HFFc6 (cell line): ENCODE measurements at regions not wholly inside any gene's neighbourhood (a gene's known extent, or its start where the extent isn't known, plus 50 kb on each side); places are given as distances from the start of the nearest gene placed in this dataset.
"Not testable (repeated sequence)": the region's sequence is repeated elsewhere in the genome, so short reads cannot be mapped to it uniquely, and the experiment has no call there.

Experiments used
- DNase-seq: peaks from one replicate; pipeline ENCODE4 v3.0.0-alpha.2; 2018
- H3K27ac Mint-ChIP-seq: 2 replicates; pipeline ENCODE4 v1.8.0; 2020; ENCODE audit warnings: mild to moderate bottlenecking, mixed read lengths
- H3K27me3 Mint-ChIP-seq: 2 replicates; pipeline ENCODE4 v1.8.0; 2021; ENCODE audit warnings: mild to moderate bottlenecking, moderate library complexity, mixed read lengths; ENCODE audit not compliant: insufficient read depth
- H3K36me3 Mint-ChIP-seq: 2 replicates; pipeline ENCODE4 v1.8.0; 2021; ENCODE audit warnings: low read depth, mixed read lengths
- H3K4me1 Mint-ChIP-seq: 2 replicates; pipeline ENCODE4 v1.8.0; 2020; ENCODE audit warnings: low read depth, mixed read lengths
- H3K4me3 Mint-ChIP-seq: 2 replicates; pipeline ENCODE4 v1.8.0; 2020; ENCODE audit warnings: mild to moderate bottlenecking, moderate library complexity, mixed read lengths
- H3K9me3 Mint-ChIP-seq: 2 replicates; pipeline ENCODE4 v1.8.0; 2020; ENCODE audit warnings: mild to moderate bottlenecking, mixed read lengths
- TF ChIP-seq, protein P1 (sequence below): fragments of 200-600 bp; sonication (generic); IDR thresholded peaks from 2 replicates; pipeline ENCODE4 v1.5.0; 2021; ENCODE audit warnings: antibody characterized with exemption, mild to moderate bottlenecking

DNA sequence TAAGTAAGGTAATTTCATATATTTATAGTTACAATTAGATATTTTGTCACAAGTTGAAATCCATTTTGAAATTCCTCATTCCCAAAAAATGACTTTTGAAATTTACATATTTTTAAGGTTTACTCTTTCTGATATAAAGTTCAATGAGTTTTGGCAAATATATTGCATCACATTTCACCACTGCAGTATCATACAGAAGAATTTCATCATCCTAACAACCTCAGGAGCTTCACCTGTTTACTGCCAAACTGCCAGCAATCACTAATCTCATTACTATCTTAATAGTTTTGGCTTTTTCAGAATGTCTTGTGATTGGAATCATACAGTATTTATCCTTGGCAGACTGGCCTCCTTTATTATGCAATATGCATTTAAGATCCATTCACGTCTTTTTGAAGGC lies 1578.9 kb downstream of the REEP3 start:
- H3K36me3 Mint-ChIP-seq: no peaks in the 10 kb centered on the region
- TF ChIP-seq, protein P1, sequence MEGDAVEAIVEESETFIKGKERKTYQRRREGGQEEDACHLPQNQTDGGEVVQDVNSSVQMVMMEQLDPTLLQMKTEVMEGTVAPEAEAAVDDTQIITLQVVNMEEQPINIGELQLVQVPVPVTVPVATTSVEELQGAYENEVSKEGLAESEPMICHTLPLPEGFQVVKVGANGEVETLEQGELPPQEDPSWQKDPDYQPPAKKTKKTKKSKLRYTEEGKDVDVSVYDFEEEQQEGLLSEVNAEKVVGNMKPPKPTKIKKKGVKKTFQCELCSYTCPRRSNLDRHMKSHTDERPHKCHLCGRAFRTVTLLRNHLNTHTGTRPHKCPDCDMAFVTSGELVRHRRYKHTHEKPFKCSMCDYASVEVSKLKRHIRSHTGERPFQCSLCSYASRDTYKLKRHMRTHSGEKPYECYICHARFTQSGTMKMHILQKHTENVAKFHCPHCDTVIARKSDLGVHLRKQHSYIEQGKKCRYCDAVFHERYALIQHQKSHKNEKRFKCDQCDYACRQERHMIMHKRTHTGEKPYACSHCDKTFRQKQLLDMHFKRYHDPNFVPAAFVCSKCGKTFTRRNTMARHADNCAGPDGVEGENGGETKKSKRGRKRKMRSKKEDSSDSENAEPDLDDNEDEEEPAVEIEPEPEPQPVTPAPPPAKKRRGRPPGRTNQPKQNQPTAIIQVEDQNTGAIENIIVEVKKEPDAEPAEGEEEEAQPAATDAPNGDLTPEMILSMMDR: no peak
- no peak overlapping the region for H3K4me3 Mint-ChIP-seq
- H3K27ac Mint-ChIP-seq: no peak overlapping the region
- H3K27me3 Mint-ChIP-seq: no peaks in the 10 kb centered on the region
- no peaks in the 10 kb centered on the region for H3K4me1 Mint-ChIP-seq
- DNase-seq: no peak
- H3K9me3 Mint-ChIP-seq: peaks cover 45% of the 10 kb centered on the region

DNA sequence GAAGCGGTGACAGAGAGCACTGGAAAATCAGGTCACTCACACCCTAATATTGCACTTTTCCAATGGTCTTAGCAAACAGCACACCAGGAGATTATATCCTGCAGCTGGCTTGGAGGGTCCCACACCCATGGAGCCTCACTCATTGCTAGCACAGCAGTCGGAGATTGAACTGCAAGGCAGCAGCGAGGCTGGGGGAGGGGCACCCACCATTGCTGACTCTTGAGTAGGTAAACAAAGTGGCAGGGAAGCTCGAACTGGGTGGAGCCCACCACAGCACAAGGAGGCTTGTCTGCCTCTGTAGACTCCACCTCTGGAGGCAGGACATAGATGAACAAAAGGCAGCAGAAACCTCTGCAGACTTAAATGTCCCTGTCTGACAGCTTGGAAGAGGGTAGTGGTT lies 1579.7 kb downstream of the REEP3 start:
- not testable (repeated sequence) for H3K27ac Mint-ChIP-seq, H3K36me3 Mint-ChIP-seq

DNA sequence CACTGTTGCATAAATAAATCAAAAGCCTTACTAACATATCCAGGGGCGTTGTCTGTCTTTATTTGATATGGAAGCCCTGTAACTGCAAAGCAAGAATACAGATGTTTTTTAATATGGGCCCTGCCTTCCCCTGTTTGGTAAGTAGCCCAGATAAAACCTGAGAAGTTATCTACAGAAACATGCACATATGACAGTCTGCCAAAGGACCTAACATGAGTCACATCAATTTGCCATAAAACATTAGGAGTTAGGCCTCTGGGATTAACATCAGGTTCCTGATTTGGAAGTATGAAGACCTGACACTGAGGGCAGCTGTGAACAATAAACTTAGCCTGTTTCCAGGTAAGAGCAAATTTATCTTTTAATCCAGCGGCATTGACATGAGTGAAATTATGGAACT lies 1588.8 kb downstream of the REEP3 start:
- Mint-ChIP-seq H3K27me3 (no peaks in the 10 kb centered on the region; the same call in 1 of the 2 replicates), H3K27ac (no peak overlapping the region), H3K36me3 (no peaks in the 10 kb centered on the region), H3K9me3 (peaks cover 36% of the 10 kb centered on the region), H3K4me1 (no peaks in the 10 kb centered on the region), H3K4me3 (no peak overlapping the region)
- TF ChIP-seq, protein P1: no peak
- no peak for DNase-seq

More for the DNA sequence above, 1579.7 kb downstream of the REEP3 start:
- not testable (repeated sequence) for H3K4me1 Mint-ChIP-seq, DNase-seq, H3K4me3 Mint-ChIP-seq, H3K27me3 Mint-ChIP-seq
- H3K9me3 Mint-ChIP-seq: peaks cover 45% of the 10 kb centered on the region

DNA sequence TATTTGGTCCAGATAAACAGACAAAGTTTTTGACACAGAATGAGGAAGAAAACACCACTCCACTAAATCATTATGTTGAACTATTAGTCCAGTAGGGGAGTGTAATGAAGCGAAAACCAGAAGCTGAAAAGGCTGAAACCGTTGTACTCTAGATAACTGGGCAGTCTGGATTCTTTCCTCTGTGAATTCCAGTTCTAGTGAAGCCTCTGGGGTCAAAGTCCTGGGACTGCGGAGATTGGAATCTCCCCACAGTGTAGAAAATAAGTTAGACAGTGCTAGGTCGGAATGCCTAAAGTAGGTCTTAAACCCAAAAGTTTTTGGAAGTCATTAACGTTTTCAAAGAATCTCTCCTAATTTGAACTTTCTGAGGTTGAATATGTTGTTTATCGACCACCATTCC lies 1589.9 kb downstream of the REEP3 start:
- not testable (repeated sequence) for H3K27ac Mint-ChIP-seq, H3K4me1 Mint-ChIP-seq, H3K4me3 Mint-ChIP-seq, H3K27me3 Mint-ChIP-seq, DNase-seq, H3K36me3 Mint-ChIP-seq
- H3K9me3 Mint-ChIP-seq: peaks cover 36% of the 10 kb centered on the region

DNA sequence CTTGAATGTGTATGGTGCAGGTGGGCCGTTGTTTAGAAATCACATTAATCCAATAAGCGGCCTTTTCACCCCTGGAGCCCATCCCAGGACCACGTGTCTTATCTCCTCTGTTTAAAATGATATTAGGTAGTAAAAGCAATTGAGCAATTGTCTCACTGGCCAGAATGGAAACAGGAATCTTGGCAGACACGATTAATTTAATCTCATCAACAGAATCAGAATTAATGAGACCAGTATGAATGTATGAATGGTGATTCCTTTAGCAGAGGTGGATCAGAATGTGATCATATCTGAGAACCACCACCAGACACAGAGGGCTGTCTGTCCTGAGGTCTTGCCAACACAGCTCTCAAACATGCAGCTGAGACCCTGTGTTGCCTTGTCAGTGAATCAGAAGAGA lies 1591.4 kb downstream of the REEP3 start:
- DNase-seq: no peak
- TF ChIP-seq, protein P1: no peak
- Mint-ChIP-seq H3K27me3 (no peaks in the 10 kb centered on the region), H3K4me1 (no peaks in the 10 kb centered on the region), H3K9me3 (peaks cover 35% of the 10 kb centered on the region), H3K27ac (no peak overlapping the region), H3K36me3 (no peaks in the 10 kb centered on the region), H3K4me3 (no peak overlapping the region)

DNA sequence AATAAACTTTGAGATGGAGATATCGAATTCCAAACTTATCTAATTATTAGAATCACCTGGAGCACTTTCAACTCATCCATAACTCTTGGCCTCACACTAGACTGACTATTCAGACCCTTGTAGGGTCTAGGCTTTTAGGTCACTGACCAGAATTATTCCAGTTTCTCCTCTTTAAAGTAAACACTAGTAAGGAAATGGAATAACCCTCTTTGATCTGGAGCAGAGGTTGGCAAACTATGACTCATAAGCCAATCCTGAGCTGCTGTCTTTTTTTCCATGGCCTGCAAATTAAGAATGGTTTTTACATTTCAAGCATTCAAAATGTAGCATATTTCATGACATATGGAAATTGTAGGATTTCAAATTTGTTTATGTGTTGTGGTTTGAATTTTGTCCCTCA lies 1601.9 kb downstream of the REEP3 start:
- Mint-ChIP-seq H3K4me3 (no peak overlapping the region), H3K27ac (no peak overlapping the region), H3K36me3 (no peaks in the 10 kb centered on the region), H3K4me1 (no peaks in the 10 kb centered on the region), H3K27me3 (no peaks in the 10 kb centered on the region), H3K9me3 (peaks cover 44% of the 10 kb centered on the region)
- TF ChIP-seq, protein P1: no peak
- no peak for DNase-seq

DNA sequence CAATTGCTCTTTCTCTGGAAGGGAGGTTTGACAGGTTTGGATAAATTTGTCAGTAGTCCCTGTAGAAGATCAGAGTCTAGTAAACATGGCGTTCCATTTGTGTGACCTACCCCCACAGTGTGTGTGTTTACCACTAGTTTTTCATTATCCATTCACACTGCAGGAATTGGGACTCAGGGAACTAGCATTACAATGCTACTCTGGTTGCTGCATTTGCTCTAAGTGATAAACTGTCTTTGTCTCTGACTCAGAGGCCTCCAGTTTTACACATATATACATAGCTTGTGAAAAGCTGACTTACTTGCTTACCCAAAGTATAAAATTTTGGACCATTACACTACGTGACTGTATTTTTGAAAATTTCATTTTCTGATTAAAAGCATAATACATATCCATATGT lies 1604.0 kb downstream of the REEP3 start:
- no peak for DNase-seq
- Mint-ChIP-seq H3K27ac (no peak overlapping the region), H3K36me3 (no peaks in the 10 kb centered on the region), H3K27me3 (no peaks in the 10 kb centered on the region), H3K9me3 (peaks cover 43% of the 10 kb centered on the region), H3K4me1 (no peaks in the 10 kb centered on the region), H3K4me3 (no peak overlapping the region)
- TF ChIP-seq, protein P1: no peak
